DMS 273 (cell line): ENCODE measurements at regions not wholly inside any gene's neighbourhood (a gene's known extent, or its start where the extent isn't known, plus 50 kb on each side); places are given as distances from the start of the nearest gene placed in this dataset.

Experiments used
- DNase-seq: peaks from one replicate; lab custom pipeline; 2025; ENCODE audit not compliant: unreplicated experiment; lab: John Stamatoyannopoulos, UW

GRCh38 chr20:48311956-48312355, 515.8 kb downstream of the PREX1 start:
- DNase-seq: no peak

- no peak for DNase-seq
Observed at GRCh38 chr20:48310305-48310704, 517.5 kb downstream of the PREX1 start.

GRCh38 chr20:48309293-48309692, 518.5 kb downstream of the PREX1 start:
- no peak for DNase-seq

GRCh38 chr20:48308882-48309281, 518.9 kb downstream of the PREX1 start:
- DNase-seq: no peak

- no peak for DNase-seq
Observed at GRCh38 chr20:48308232-48308781, 519.5 kb downstream of the PREX1 start.

- no peak for DNase-seq
Observed at GRCh38 chr20:48307277-48307676, 520.5 kb downstream of the PREX1 start.

- peak; percentile 9 for DNase-seq
Observed at GRCh38 chr20:48302844-48303542, 517.7 kb upstream of the SULF2 start.

GRCh38 chr20:48302149-48302548, 516.9 kb upstream of the SULF2 start:
- no peak for DNase-seq

- DNase-seq: no peak
Observed at GRCh38 chr20:48301189-48301588, 515.9 kb upstream of the SULF2 start.

- DNase-seq: no peak
Observed at GRCh38 chr20:48300529-48300928, 515.2 kb upstream of the SULF2 start.

GRCh38 chr20:48298851-48299484, 513.7 kb upstream of the SULF2 start:
- DNase-seq: peak; percentile 94

- no peak for DNase-seq
Observed at GRCh38 chr20:48298433-48298832, 513.2 kb upstream of the SULF2 start.

- no peak for DNase-seq
Observed at GRCh38 chr20:48295966-48296421, 510.7 kb upstream of the SULF2 start.

GRCh38 chr20:48295445-48295903, 510.2 kb upstream of the SULF2 start:
- peak; percentile 50 for DNase-seq

- no peak for DNase-seq
Observed at GRCh38 chr20:48294942-48295341, 509.7 kb upstream of the SULF2 start.

- no peak for DNase-seq
Observed at GRCh38 chr20:48294196-48294595, 508.9 kb upstream of the SULF2 start.

GRCh38 chr20:48293671-48294070, 508.4 kb upstream of the SULF2 start:
- no peak for DNase-seq

GRCh38 chr20:48292806-48293205, 507.5 kb upstream of the SULF2 start:
- DNase-seq: no peak

GRCh38 chr20:48291896-48292295, 506.6 kb upstream of the SULF2 start:
- no peak for DNase-seq

GRCh38 chr20:48288930-48289507, 503.7 kb upstream of the SULF2 start:
- no peak for DNase-seq

- DNase-seq: no peak
Observed at GRCh38 chr20:48287552-48288170, 502.4 kb upstream of the SULF2 start.
